Mucosa of descending colon (tissue), 3 donors: ENCODE measurements at regions not wholly inside any gene's neighbourhood (a gene's known extent, or its start where the extent isn't known, plus 50 kb on each side); places are given as distances from the start of the nearest gene placed in this dataset.

ENCODE experiments used
- ATAC-seq: fragments of 200-7000 bp; cut with Tn5 transposase; one replicate; pipeline ENCODE4 v1.9.1; 2020; ENCODE audit warnings: mild to moderate bottlenecking, moderate library complexity
- DNase-seq, 3 donors: peaks; one replicate each; pipeline ENCODE4 v3.0.0-alpha.2; 2020
- H3K36me3 ChIP-seq: fragments of 200-600 bp; one replicate; pipeline ENCODE4 v1.8.0; 2021; ENCODE audit warnings: low read depth, mild to moderate bottlenecking
- H3K4me1 ChIP-seq: fragments of 200-600 bp; one replicate; pipeline ENCODE4 v1.8.0; 2021; ENCODE audit warnings: low read depth, mild to moderate bottlenecking
- H3K4me3 ChIP-seq: fragments of 200-600 bp; one replicate; pipeline ENCODE4 v1.8.0; 2021; ENCODE audit warnings: mild to moderate bottlenecking
- H3K9me3 ChIP-seq: fragments of 200-600 bp; one replicate; pipeline ENCODE4 v1.8.0; 2021; ENCODE audit warnings: mild to moderate bottlenecking
- CTCF ChIP-seq: fragments of 200-600 bp; IDR thresholded peaks from one replicate; pipeline ENCODE4 v1.8.0; 2022; ENCODE audit warnings: antibody characterized with exemption, mild to moderate bottlenecking
- intact Hi-C, 2 donors: fragments of 100-400 bp; cut with DNase I in 1 of 2; cut with micrococcal nuclease in 1 of 2; formaldehyde crosslinking; loops; one replicate each; pipeline versions ENCODE4 v1.11.0 to v1.11.1; 2022; cut with DNase I, micrococcal nuclease
- donor health status: DM: no; HTN: no; CAD: no; lungs with moderate emphysema.
- donor health status: DM: no; HTN: no; CAD: no.
- donor health status: DM: no; HTN: yes; CAD: no.

GRCh38 chr2:14231391-14231898 is 401.1 kb upstream of the LRATD1 start:
- DNase-seq (no peak), ATAC-seq (no peak)
- no peaks in the 10 kb centered on the region for H3K9me3 ChIP-seq
- intact Hi-C loops, result no loop called here
- H3K4me1 ChIP-seq, result no peaks in the 10 kb centered on the region
- no peak overlapping the region for H3K4me3 ChIP-seq
- TF ChIP-seq CTCF, result no peak
- no peaks in the 10 kb centered on the region for H3K36me3 ChIP-seq

- no peaks in the 10 kb centered on the region for H3K9me3 ChIP-seq
- ATAC-seq, result no peak
- no peaks in the 10 kb centered on the region for H3K4me1 ChIP-seq
- H3K4me3 ChIP-seq, result no peak overlapping the region
- intact Hi-C loops, result no loop called here
- TF ChIP-seq CTCF, result no peak
- DNase-seq, result no peak
- H3K36me3 ChIP-seq, result no peaks in the 10 kb centered on the region
Observed at GRCh38 chr2:14232217-14232616, 400.3 kb upstream of the LRATD1 start.

DNA sequence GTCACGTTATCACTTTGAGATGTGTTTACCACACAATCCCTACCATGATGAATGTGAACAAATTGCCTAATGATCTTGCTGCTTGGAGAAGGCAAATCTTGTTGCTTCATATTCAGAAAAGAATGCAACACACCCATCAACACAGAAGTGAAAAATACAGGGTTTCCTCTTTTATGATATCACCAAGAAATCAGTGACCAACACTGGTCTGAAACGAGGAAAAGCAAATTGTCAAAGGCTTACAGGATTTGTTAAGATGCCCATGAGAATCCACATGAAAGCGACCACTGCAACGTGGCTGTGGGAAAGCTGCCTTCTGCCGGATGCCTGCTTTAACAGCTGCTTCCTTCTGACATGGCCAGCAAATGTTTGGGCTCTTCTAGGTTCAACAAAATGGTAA is 397.6 kb upstream of the LRATD1 start:
- no peak for TF ChIP-seq CTCF
- no peak for DNase-seq
- Histone ChIP-seq H3K4me3 (no peak overlapping the region), H3K36me3 (no peaks in the 10 kb centered on the region), H3K9me3 (no peaks in the 10 kb centered on the region), H3K4me1 (no peaks in the 10 kb centered on the region)
- ATAC-seq, result no peak
- intact Hi-C loops, result no loop called here

GRCh38 chr2:14235667-14236066 is 396.9 kb upstream of the LRATD1 start:
- DNase-seq, result no peak
- Histone ChIP-seq H3K4me3 (no peak overlapping the region), H3K9me3 (no peaks in the 10 kb centered on the region), H3K4me1 (no peaks in the 10 kb centered on the region), H3K36me3 (no peaks in the 10 kb centered on the region)
- intact Hi-C loops, result no loop called here
- no peak for TF ChIP-seq CTCF
- ATAC-seq, result no peak

- H3K9me3 ChIP-seq, result no peaks in the 10 kb centered on the region
- no peaks in the 10 kb centered on the region for H3K4me1 ChIP-seq
- H3K4me3 ChIP-seq, result no peak overlapping the region
- intact Hi-C loops, result no loop called here
- no peaks in the 10 kb centered on the region for H3K36me3 ChIP-seq
- TF ChIP-seq CTCF, result no peak
- ATAC-seq (no peak), DNase-seq (no peak)
Observed at GRCh38 chr2:14237902-14238301, 394.6 kb upstream of the LRATD1 start.

GRCh38 chr2:14239605-14240004 is 392.9 kb upstream of the LRATD1 start:
- Histone ChIP-seq H3K4me1 (no peaks in the 10 kb centered on the region), H3K9me3 (no peaks in the 10 kb centered on the region), H3K4me3 (no peak overlapping the region), H3K36me3 (no peaks in the 10 kb centered on the region)
- ATAC-seq (no peak), DNase-seq (no peak)
- TF ChIP-seq CTCF, result no peak
- intact Hi-C loops, result no loop called here
